Adrenal gland (tissue), 9 donors: ENCODE measurements at regions not wholly inside any gene's neighbourhood (a gene's known extent, or its start where the extent isn't known, plus 50 kb on each side); places are given as distances from the start of the nearest gene placed in this dataset.

Source experiments
- DNase-seq, 7 donors: peaks; one replicate each; pipeline ENCODE4 v3.0.0-alpha.2; 2019 to 2020
- H3K27ac ChIP-seq, 5 donors: fragments of 200-600 bp; sonication (generic) in 4 of 5; 1 replicate in 3 of 5; 2 replicates in 2 of 5; pipeline versions ENCODE4 v1.5.1 to v1.8.0; 2016 to 2020; ENCODE audit warnings: mild to moderate bottlenecking in 1 of 5
- H3K27me3 ChIP-seq: fragments of 200-600 bp; 2 replicates; pipeline ENCODE4 v1.8.0; 2021
- H3K36me3 ChIP-seq, 2 donors: fragments of 200-600 bp; replicated peaks in 1 of 2; 1 replicate in 1 of 2; 2 replicates in 1 of 2; pipeline versions ENCODE4 v1.5.1 to v1.8.0; 2018 to 2022
- H3K4me1 ChIP-seq, 2 donors: fragments of 200-600 bp; replicated peaks in 1 of 2; 1 replicate in 1 of 2; 2 replicates in 1 of 2; pipeline versions ENCODE4 v1.5.1 to v1.8.0; 2018 to 2021
- H3K4me3 ChIP-seq, 4 donors: fragments of 200-600 bp; sonication (generic) in 3 of 4; one replicate each; pipeline ENCODE4 v1.5.1; 2016 to 2018
- H3K9me3 ChIP-seq, 3 donors: fragments of 200-600 bp; sonication (generic) in 1 of 3; replicated peaks in 1 of 3; 1 replicate in 2 of 3; 2 replicates in 1 of 3; pipeline versions ENCODE4 v1.5.1 to v1.8.0; 2016 to 2021
- CTCF ChIP-seq, 6 experiments: fragments of 450-650 bp in 4 of 6; fragments of 200-600 bp in 2 of 6; sonication (generic) in 1 of 6; IDR thresholded peaks; 1 replicate in 5 of 6; 2 replicates in 1 of 6; pipeline versions ENCODE4 v1.5.1 to v1.8.0; 2016 to 2021; ENCODE audit warnings: antibody characterized with exemption in 6 of 6, mild to moderate bottlenecking in 2 of 6, moderate library complexity in 1 of 6
- POLR2A ChIP-seq, 2 donors: fragments of 450-650 bp; IDR thresholded peaks; one replicate each; pipeline ENCODE4 v1.6.1; 2017; ENCODE audit warnings: antibody characterized with exemption in 2 of 2, mild to moderate bottlenecking in 2 of 2, moderate library complexity in 1 of 2
- WGBS, 4 donors: extraction: QIAGEN DNeasy Blood & Tissue Kit in 2 of 4; methylation state at CpG; one replicate each; pipeline versions ENCODE4 v1.1.5 to v1.1.7; 2013 to 2017; 5-methylcytosine and 5-hydroxymethylcytosine counted together
- intact Hi-C, 2 donors: fragments of 100-400 bp; cut with DNase I; formaldehyde crosslinking; loops; one replicate each; pipeline versions ENCODE4 v1.14.1 to v1.15.0; 2022 to 2023
- donor health status: healthy with polysubstance abuse.
- donor health status: Bipolar disorder and iron deficiency.
- donor health status: DM: yes; HTN: yes; CAD: no.
- donor health status: DM: no; HTN: no; CAD: no.
- donor health status: DM: no; HTN: no; CAD: no.

GRCh38 chr17:14997290-14997689 is 267.8 kb downstream of the PMP22 start:
- no peak for TF ChIP-seq POLR2A (IDR thresholded peaks at IDR 0.05)
- no peak for TF ChIP-seq CTCF (IDR thresholded peaks at IDR 0.05)
- intact Hi-C loops: no loop called here
- no peak for DNase-seq
- Histone ChIP-seq H3K36me3 (no peaks in the 10 kb centered on the region), H3K9me3 (no peaks in the 10 kb centered on the region), H3K4me1 (no peaks in the 10 kb centered on the region), H3K27ac (no peak overlapping the region), H3K27me3 (peaks cover 5% of the 10 kb centered on the region), H3K4me3 (no peak overlapping the region)
- 79 to 85% (median 83%) methylated on average over 2 of the region's 2 CpGs for WGBS, 4 donors

- Histone ChIP-seq H3K4me1 (no peaks in the 10 kb centered on the region), H3K4me3 (no peak overlapping the region), H3K27ac (no peak overlapping the region), H3K27me3 (peaks cover 5% of the 10 kb centered on the region), H3K9me3 (no peaks in the 10 kb centered on the region), H3K36me3 (no peaks in the 10 kb centered on the region)
- intact Hi-C loops: no loop called here
- no peak for DNase-seq
- WGBS, 4 donors: 53 to 65% (median 62%) methylated on average over 4 of the region's 4 CpGs
- TF ChIP-seq CTCF (IDR thresholded peaks at IDR 0.05) (no peak), POLR2A (IDR thresholded peaks at IDR 0.05) (no peak)
Measured at GRCh38 chr17:14986127-14986526, 279.0 kb downstream of the PMP22 start.

GRCh38 chr17:14972844-14973243 is 292.3 kb downstream of the PMP22 start:
- no peaks in the 10 kb centered on the region for H3K36me3 ChIP-seq
- intact Hi-C loops: no loop called here
- WGBS, 4 donors: 79 to 82% (median 81%) methylated on average over 2 of the region's 2 CpGs

GRCh38 chr17:14971054-14971453 is 294.1 kb downstream of the PMP22 start:
- Histone ChIP-seq H3K27ac (no peak overlapping the region), H3K4me3 (no peak overlapping the region), H3K9me3 (peaks cover 0 to 6% (median 0%) of the 10 kb centered on the region in 3 donors), H3K36me3 (no peaks in the 10 kb centered on the region), H3K4me1 (no peaks in the 10 kb centered on the region), H3K27me3 (no peaks in the 10 kb centered on the region)
- intact Hi-C loops: no loop called here
- no peak for DNase-seq
- TF ChIP-seq POLR2A (IDR thresholded peaks at IDR 0.05): no peak
- no peak for TF ChIP-seq CTCF (IDR thresholded peaks at IDR 0.05)

More at GRCh38 chr17:14972844-14973243, 292.3 kb downstream of the PMP22 start:
- DNase-seq: no peak
- Histone ChIP-seq H3K27me3 (no peaks in the 10 kb centered on the region), H3K4me3 (no peak overlapping the region), H3K9me3 (peaks cover 0 to 6% (median 0%) of the 10 kb centered on the region in 3 donors), H3K27ac (no peak overlapping the region), H3K4me1 (no peaks in the 10 kb centered on the region)
- TF ChIP-seq CTCF (IDR thresholded peaks at IDR 0.05) (no peak), POLR2A (IDR thresholded peaks at IDR 0.05) (no peak)
